ENCODE measurements at regions not wholly inside any gene's neighbourhood (a gene's known extent, or its start where the extent isn't known, plus 50 kb on each side); places are given as distances from the start of the nearest gene placed in this dataset.
A peak's percentile ranks its signal among the peaks of the same experiment; 100 is the strongest.

- no TSS peak for BruUV-seq (replicated peaks)
- Histone ChIP-seq H4K20me1 (replicated peaks; ENCODE audit: control insufficient read depth, insufficient read depth, low read length) (no peaks in the 10 kb centered on the region), H3K27ac (ENCODE audit: extremely low read depth, low read depth, low read length) (no peak overlapping the region), H3K9me3 (replicated peaks; ENCODE audit: control insufficient read depth, insufficient read depth, low read depth, low read length) (no peaks in the 10 kb centered on the region), H3K4me1 (replicated peaks in 1 of 2; ENCODE audit: control insufficient read depth in 2 of 2, insufficient read depth in 2 of 2, low read length in 2 of 2) (no peaks in the 10 kb centered on the region), H2AFZ (ENCODE audit: low read depth, low read length) (no peak overlapping the region), H3K27me3 (ENCODE audit: control insufficient read depth in 2 of 2, insufficient read depth in 2 of 2, low read length in 2 of 2) (no peaks in the 10 kb centered on the region), H3K9ac (ENCODE audit: insufficient read depth in 1 of 2, low read depth in 2 of 2, low read length in 2 of 2) (no peak overlapping the region), H3K79me2 (ENCODE audit: control insufficient read depth, insufficient read depth, low read length) (no peaks in the 10 kb centered on the region), H3K36me3 (ENCODE audit: control insufficient read depth, insufficient read depth, low read length) (no peaks in the 10 kb centered on the region), H3K4me2 (ENCODE audit: insufficient read depth, low read length) (no peak overlapping the region), H3K9me1 (ENCODE audit: control insufficient read depth, insufficient read depth, low read length) (no peaks in the 10 kb centered on the region), H3K4me3 (no peak overlapping the region)
- DNase-seq (ENCODE audit: extremely low read depth in 1 of 4, low spot score in 3 of 4) (no peak), FAIRE-seq (no peak), ATAC-seq (no peak)
- TF ChIP-seq CBX5 (IDR thresholded peaks at IDR 0.05; ENCODE audit: borderline replicate concordance, low read depth) (no peak), ELK3 (CRISPR knock-in tag; IDR thresholded peaks at IDR 0.05) (no peak), TGIF2 (CRISPR knock-in tag; IDR thresholded peaks at IDR 0.05) (no peak), HNRNPLL (IDR thresholded peaks at IDR 0.05; ENCODE audit: low read depth, low read length, poor library complexity, severe bottlenecking) (no peak), POLR2G (IDR thresholded peaks at IDR 0.05; ENCODE audit: low read depth, low read length) (no peak), E4F1 (CRISPR knock-in tag; IDR thresholded peaks at IDR 0.05; ENCODE audit: borderline replicate concordance) (no peak), ZNF512 (tag; IDR thresholded peaks at IDR 0.05) (peak; percentile 59; the same call in 1 of the 2 replicates), ZNF717 (CRISPR knock-in tag; IDR thresholded peaks at IDR 0.05) (no peak), E2F8 (IDR thresholded peaks at IDR 0.05; ENCODE audit: low read depth, partially characterized antibody) (no peak), ZBTB7A (IDR thresholded peaks at IDR 0.05; ENCODE audit: borderline replicate concordance, control insufficient read depth, low read depth, low read length) (no peak), POLR3A (IDR thresholded peaks at IDR 0.05; ENCODE audit: borderline replicate concordance, extremely low read depth, insufficient read depth, insufficient read length) (no peak), HDAC2 (IDR thresholded peaks at IDR 0.05) (no peak), U2AF2 (optimal IDR thresholded peaks at IDR 0.05; ENCODE audit: low read depth, low read length) (peak; percentile 50)
- in situ Hi-C loops (cut with MboI) (no loop called here), intact Hi-C loops (cut with micrococcal nuclease) (no loop called here)
- ChIA-PET CTCF (ENCODE audit: low intra/inter-chr PET ratio) (no interaction called here), POLR2A (no interaction called here)
- 0% methylated on average over 1 of the region's 1 CpG for WGBS (ENCODE audit: insufficient coverage, low coverage, missing lambda C conversion rate)
These were observed 814.8 kb downstream of the KCNJ3 start for GRCh38 chr2:155513248-155513647.

Measured in K562 (cell line).